GM10248 (cell line): ENCODE measurements at regions not wholly inside any gene's neighbourhood (a gene's known extent, or its start where the extent isn't known, plus 50 kb on each side); places are given as distances from the start of the nearest gene placed in this dataset.

ENCODE experiments used
- CTCF ChIA-PET: fragments of 300-600 bp; sonication (Branson Sonifier 250); formaldehyde crosslinking; extraction: SDS; loops from one replicate; lab custom pipeline; 2021; ENCODE audit warnings: antibody characterized with exemption; lab: Yijun Ruan, JAX
- POLR2A ChIA-PET: fragments of 350-650 bp; sonication (Branson Sonifier 250); formaldehyde crosslinking; extraction: SDS; loops from one replicate; lab custom pipeline; 2020; ENCODE audit warnings: antibody characterized with exemption; lab: Yijun Ruan, JAX
- DNase-seq: peaks from one replicate; pipeline ENCODE4 v3.0.0; 2012; ENCODE audit errors: extremely low spot score
- CTCF ChIP-seq: IDR thresholded peaks from 2 replicates; pipeline ENCODE4 v1.5.1; 2012; ENCODE audit warnings: mild to moderate bottlenecking, low read depth; ENCODE audit errors: extremely low read depth, missing control alignments, control extremely low read depth

- DNase-seq: no peak
- ChIA-PET CTCF (no interaction called here), POLR2A (no interaction called here)
- TF ChIP-seq CTCF: no peak
Observed at GRCh38 chr11:130614591-130614990, 166.1 kb downstream of the ADAMTS15 start.

- no peak for TF ChIP-seq CTCF
- CTCF ChIA-PET: no interaction called here
- POLR2A ChIA-PET: no interaction called here
Observed at GRCh38 chr11:130615561-130615960, 167.1 kb downstream of the ADAMTS15 start.

GRCh38 chr11:130616573-130616972, 168.1 kb downstream of the ADAMTS15 start:
- ChIA-PET POLR2A (no interaction called here), CTCF (no interaction called here)
- no peak for DNase-seq
- no peak for TF ChIP-seq CTCF

More at GRCh38 chr11:130615561-130615960, 167.1 kb downstream of the ADAMTS15 start:
- DNase-seq: no peak

- TF ChIP-seq CTCF: no peak
- ChIA-PET POLR2A (no interaction called here), CTCF (no interaction called here)
- DNase-seq: no peak
Observed at GRCh38 chr11:130617001-130617400, 168.6 kb downstream of the ADAMTS15 start.

GRCh38 chr11:130620548-130620947, 172.1 kb downstream of the ADAMTS15 start:
- CTCF ChIA-PET: no interaction called here

GRCh38 chr11:130622141-130622542, 173.7 kb downstream of the ADAMTS15 start:
- DNase-seq: no peak
- CTCF ChIA-PET: interaction anchor here (1.0 to 1.1 kb wide), 2 partner anchors 27 to 240 kb away, joined by 3 read pairs; no protein-coding TSS in a partner anchor
- no peak for TF ChIP-seq CTCF
- POLR2A ChIA-PET: no interaction called here

More at GRCh38 chr11:130620548-130620947, 172.1 kb downstream of the ADAMTS15 start:
- TF ChIP-seq CTCF: no peak
- DNase-seq: no peak
- POLR2A ChIA-PET: no interaction called here
